ENCODE measurements at regions not wholly inside any gene's neighbourhood (a gene's known extent, or its start where the extent isn't known, plus 50 kb on each side); places are given as distances from the start of the nearest gene placed in this dataset.

DNA sequence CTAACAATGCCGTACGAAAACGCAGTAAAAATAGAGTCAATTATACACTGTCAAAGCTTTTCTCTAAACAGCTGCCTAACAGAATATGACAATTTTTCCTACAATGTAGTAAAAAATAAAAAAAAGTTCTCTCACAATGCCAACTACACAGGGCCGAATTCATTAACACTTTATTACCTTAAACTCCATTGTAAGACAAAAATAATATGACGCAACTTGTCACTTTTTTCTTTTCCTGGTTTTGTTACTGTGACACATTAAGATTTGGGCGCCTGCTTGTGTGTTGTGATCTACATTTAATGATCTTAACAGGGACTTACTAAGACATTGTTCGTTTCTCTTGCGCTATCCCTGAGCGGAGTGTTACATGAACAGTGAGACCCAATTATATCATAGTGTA lies 204.1 kb downstream of the INSC start:
- no peak overlapping the region for H3K9ac ChIP-seq
- TF ChIP-seq, protein P1, sequence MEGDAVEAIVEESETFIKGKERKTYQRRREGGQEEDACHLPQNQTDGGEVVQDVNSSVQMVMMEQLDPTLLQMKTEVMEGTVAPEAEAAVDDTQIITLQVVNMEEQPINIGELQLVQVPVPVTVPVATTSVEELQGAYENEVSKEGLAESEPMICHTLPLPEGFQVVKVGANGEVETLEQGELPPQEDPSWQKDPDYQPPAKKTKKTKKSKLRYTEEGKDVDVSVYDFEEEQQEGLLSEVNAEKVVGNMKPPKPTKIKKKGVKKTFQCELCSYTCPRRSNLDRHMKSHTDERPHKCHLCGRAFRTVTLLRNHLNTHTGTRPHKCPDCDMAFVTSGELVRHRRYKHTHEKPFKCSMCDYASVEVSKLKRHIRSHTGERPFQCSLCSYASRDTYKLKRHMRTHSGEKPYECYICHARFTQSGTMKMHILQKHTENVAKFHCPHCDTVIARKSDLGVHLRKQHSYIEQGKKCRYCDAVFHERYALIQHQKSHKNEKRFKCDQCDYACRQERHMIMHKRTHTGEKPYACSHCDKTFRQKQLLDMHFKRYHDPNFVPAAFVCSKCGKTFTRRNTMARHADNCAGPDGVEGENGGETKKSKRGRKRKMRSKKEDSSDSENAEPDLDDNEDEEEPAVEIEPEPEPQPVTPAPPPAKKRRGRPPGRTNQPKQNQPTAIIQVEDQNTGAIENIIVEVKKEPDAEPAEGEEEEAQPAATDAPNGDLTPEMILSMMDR (IDR thresholded peaks at IDR 0.05), result no peak

DNA sequence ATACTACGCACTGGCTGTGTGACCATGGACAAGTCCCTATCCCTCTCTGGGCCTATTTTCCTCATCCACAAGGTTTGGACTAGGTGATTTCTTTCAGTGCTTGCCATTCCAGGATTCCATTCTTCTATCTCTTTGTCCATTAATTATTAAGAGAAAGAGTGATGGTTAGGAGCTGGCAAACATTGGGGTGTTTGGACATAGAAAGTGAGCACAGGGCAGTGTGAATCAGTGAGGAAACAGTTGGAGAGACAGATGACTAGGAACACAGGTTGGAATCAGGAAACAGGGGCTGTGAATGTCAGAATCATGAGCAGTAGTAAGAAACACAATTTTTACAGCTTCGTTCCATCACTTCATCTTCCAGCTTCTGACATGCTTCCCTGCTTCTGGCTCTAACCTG lies 211.8 kb downstream of the INSC start:
- Histone ChIP-seq H3K27ac (no peak overlapping the region), H3K9ac (no peak overlapping the region), H3K27me3 (ENCODE audit: control insufficient read depth, insufficient read depth, low read length) (no peaks in the 10 kb centered on the region), H3K4me2 (ENCODE audit: low read length) (no peak overlapping the region), H3K4me3 (ENCODE audit: low read depth, low read length) (no peak overlapping the region), H3K4me1 (no peaks in the 10 kb centered on the region), H2AFZ (no peak overlapping the region), H3K79me2 (no peaks in the 10 kb centered on the region), H3K9me3 (ENCODE audit: control insufficient read depth, low read length) (no peaks in the 10 kb centered on the region), H3K36me3 (ENCODE audit: control insufficient read depth, insufficient read depth, low read length) (no peaks in the 10 kb centered on the region)
- TF ChIP-seq, protein P1 (IDR thresholded peaks at IDR 0.05), result no peak

More for the DNA sequence above, 204.1 kb downstream of the INSC start:
- H3K27ac ChIP-seq, result no peak overlapping the region
- H3K4me1 ChIP-seq, result no peaks in the 10 kb centered on the region
- no peak overlapping the region for H3K4me3 ChIP-seq (ENCODE audit: low read depth, low read length)
- no peak overlapping the region for H3K4me2 ChIP-seq (ENCODE audit: low read length)
- H3K27me3 ChIP-seq (ENCODE audit: control insufficient read depth, insufficient read depth, low read length), result no peaks in the 10 kb centered on the region
- no peaks in the 10 kb centered on the region for H3K9me3 ChIP-seq (ENCODE audit: control insufficient read depth, low read length)
- H2AFZ ChIP-seq, result no peak overlapping the region
- H3K79me2 ChIP-seq, result no peaks in the 10 kb centered on the region
- no peaks in the 10 kb centered on the region for H3K36me3 ChIP-seq (ENCODE audit: control insufficient read depth, insufficient read depth, low read length)

DNA sequence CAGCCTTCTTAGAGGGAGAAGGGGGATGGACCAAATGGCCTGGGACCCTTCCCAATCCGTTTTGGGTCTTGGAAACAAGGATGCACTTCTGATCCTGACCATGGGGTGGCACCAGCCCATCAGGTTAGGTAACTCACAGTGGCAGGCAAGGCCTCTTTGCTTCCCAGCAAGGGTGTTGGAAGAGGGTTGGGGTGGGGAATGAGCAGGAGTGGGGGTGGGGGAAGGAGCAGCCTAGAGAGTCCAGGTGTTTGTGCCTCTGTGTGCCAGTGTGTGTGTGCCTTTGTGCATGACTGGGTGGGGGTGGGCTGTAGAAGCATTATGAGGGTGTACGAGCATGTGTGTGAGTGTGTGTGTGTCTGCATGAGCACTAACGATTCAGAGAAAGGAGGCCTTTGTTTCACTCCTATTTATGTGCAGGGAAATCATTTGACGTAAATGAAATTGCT lies 213.1 kb downstream of the INSC start:
- Histone ChIP-seq H3K4me1 (no peaks in the 10 kb centered on the region), H3K79me2 (no peaks in the 10 kb centered on the region), H3K9ac (no peak overlapping the region), H3K36me3 (ENCODE audit: control insufficient read depth, insufficient read depth, low read length) (no peaks in the 10 kb centered on the region), H3K27ac (no peak overlapping the region), H3K4me2 (ENCODE audit: low read length) (no peak overlapping the region), H2AFZ (no peak overlapping the region), H3K9me3 (ENCODE audit: control insufficient read depth, low read length) (no peaks in the 10 kb centered on the region), H3K27me3 (ENCODE audit: control insufficient read depth, insufficient read depth, low read length) (no peaks in the 10 kb centered on the region), H3K4me3 (ENCODE audit: low read depth, low read length) (no peak overlapping the region)
- TF ChIP-seq, protein P1 (IDR thresholded peaks at IDR 0.05), result peak; percentile 52

DNA sequence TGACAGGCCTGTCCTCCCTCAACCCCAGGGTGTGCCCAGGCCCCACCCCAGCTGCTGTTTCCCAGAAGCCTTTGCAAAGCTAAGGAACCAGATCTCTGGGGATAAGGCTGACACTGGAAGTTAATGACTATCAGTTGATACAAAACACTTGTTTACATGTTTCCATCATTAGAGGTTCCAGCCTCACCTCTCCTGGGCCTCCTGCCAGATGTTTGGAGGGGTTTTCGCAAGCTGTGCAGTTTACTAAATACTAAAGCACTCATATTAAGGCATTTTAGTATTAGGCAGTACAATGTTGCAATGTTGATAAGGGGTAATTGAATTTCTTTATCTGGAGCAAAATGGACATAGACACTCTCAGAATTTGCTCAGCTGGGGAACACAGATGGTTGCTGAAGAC lies 218.7 kb downstream of the INSC start:
- Histone ChIP-seq H3K27ac (no peak overlapping the region), H3K4me3 (ENCODE audit: low read depth, low read length) (no peak overlapping the region), H3K9me3 (ENCODE audit: control insufficient read depth, low read length) (no peaks in the 10 kb centered on the region), H3K9ac (no peak overlapping the region), H3K4me2 (ENCODE audit: low read length) (no peak overlapping the region), H3K4me1 (no peaks in the 10 kb centered on the region), H3K27me3 (ENCODE audit: control insufficient read depth, insufficient read depth, low read length) (no peaks in the 10 kb centered on the region), H3K79me2 (no peaks in the 10 kb centered on the region), H3K36me3 (ENCODE audit: control insufficient read depth, insufficient read depth, low read length) (no peaks in the 10 kb centered on the region), H2AFZ (no peak overlapping the region)
- TF ChIP-seq, protein P1 (IDR thresholded peaks at IDR 0.05), result no peak

DNA sequence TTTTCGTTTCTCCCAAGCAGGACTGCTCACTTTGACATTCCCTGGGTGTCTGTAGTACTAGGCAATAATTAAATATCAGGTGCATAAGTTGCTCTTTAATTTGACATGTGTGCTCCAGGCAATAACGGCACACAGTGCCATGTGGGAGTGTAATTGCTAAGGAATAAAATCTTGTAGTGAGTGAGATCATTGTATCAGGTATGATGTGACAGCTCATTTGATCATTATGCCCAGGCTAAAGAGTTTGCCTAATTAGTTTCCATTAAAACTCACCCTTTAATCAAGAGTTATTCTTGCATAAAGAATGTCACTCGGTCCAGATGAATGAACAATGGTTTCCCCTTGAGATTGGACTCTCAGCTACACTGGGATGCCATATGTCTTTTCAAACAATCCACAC lies 220.0 kb downstream of the INSC start:
- Histone ChIP-seq H3K9me3 (ENCODE audit: control insufficient read depth, low read length) (no peaks in the 10 kb centered on the region), H3K4me3 (ENCODE audit: low read depth, low read length) (no peak overlapping the region), H3K36me3 (ENCODE audit: control insufficient read depth, insufficient read depth, low read length) (no peaks in the 10 kb centered on the region), H2AFZ (no peak overlapping the region), H3K9ac (no peak overlapping the region), H3K4me1 (no peaks in the 10 kb centered on the region), H3K79me2 (no peaks in the 10 kb centered on the region), H3K27ac (no peak overlapping the region), H3K27me3 (ENCODE audit: control insufficient read depth, insufficient read depth, low read length) (no peaks in the 10 kb centered on the region), H3K4me2 (ENCODE audit: low read length) (no peak overlapping the region)
- TF ChIP-seq, protein P1 (IDR thresholded peaks at IDR 0.05), result no peak
